Activated T-helper 1 cell treated with Interleukin-2 at 50 U/mL for 16 hours (primary cell): ENCODE measurements at regions not wholly inside any gene's neighbourhood (a gene's known extent, or its start where the extent isn't known, plus 50 kb on each side); places are given as distances from the start of the nearest gene placed in this dataset.

ENCODE experiments used
- DNase-seq: peaks from one replicate; pipeline ENCODE4 v3.0.0-alpha.2; 2020; ENCODE audit warnings: low read depth

- DNase-seq: no peak
Measured at GRCh38 chr2:58957188-58957840, 716.2 kb upstream of the FANCL start.

GRCh38 chr2:58954880-58955385 lies 713.8 kb upstream of the FANCL start:
- no peak for DNase-seq

GRCh38 chr2:58951722-58952121 lies 710.6 kb upstream of the FANCL start:
- DNase-seq: no peak

- no peak for DNase-seq
Measured at GRCh38 chr2:58950795-58951462, 709.8 kb upstream of the FANCL start.

GRCh38 chr2:58939388-58939787 lies 698.3 kb upstream of the FANCL start:
- no peak for DNase-seq

GRCh38 chr2:58938988-58939387 lies 697.9 kb upstream of the FANCL start:
- no peak for DNase-seq

GRCh38 chr2:58932801-58933200 lies 691.7 kb upstream of the FANCL start:
- no peak for DNase-seq

GRCh38 chr2:58930537-58930936 lies 689.4 kb upstream of the FANCL start:
- DNase-seq: no peak

GRCh38 chr2:58928973-58929372 lies 687.8 kb upstream of the FANCL start:
- no peak for DNase-seq

GRCh38 chr2:58928391-58928790 lies 687.3 kb upstream of the FANCL start:
- no peak for DNase-seq

- no peak for DNase-seq
Measured at GRCh38 chr2:58926112-58926511, 685.0 kb upstream of the FANCL start.

- DNase-seq: no peak
Measured at GRCh38 chr2:58925676-58926081, 684.6 kb upstream of the FANCL start.

- DNase-seq: no peak
Measured at GRCh38 chr2:58923869-58924268, 682.7 kb upstream of the FANCL start.

GRCh38 chr2:58922245-58922644 lies 681.1 kb upstream of the FANCL start:
- DNase-seq: no peak

GRCh38 chr2:58921676-58922075 lies 680.6 kb upstream of the FANCL start:
- DNase-seq: no peak

- no peak for DNase-seq
Measured at GRCh38 chr2:58920001-58920400, 678.9 kb upstream of the FANCL start.

GRCh38 chr2:58919316-58919715 lies 678.2 kb upstream of the FANCL start:
- DNase-seq: no peak

- DNase-seq: no peak
Measured at GRCh38 chr2:58918141-58918540, 677.0 kb upstream of the FANCL start.

GRCh38 chr2:58917596-58917995 lies 676.5 kb upstream of the FANCL start:
- no peak for DNase-seq

- DNase-seq: no peak
Measured at GRCh38 chr2:58916063-58916462, 674.9 kb upstream of the FANCL start.

- DNase-seq: no peak
Measured at GRCh38 chr2:58914733-58915505, 673.8 kb upstream of the FANCL start.

GRCh38 chr2:58913082-58913726 lies 672.1 kb upstream of the FANCL start:
- DNase-seq: no peak

GRCh38 chr2:58911877-58912276 lies 670.8 kb upstream of the FANCL start:
- DNase-seq: no peak
